ENCODE measurements at regions not wholly inside any gene's neighbourhood (a gene's known extent, or its start where the extent isn't known, plus 50 kb on each side); places are given as distances from the start of the nearest gene placed in this dataset.
A peak's percentile ranks its signal among the peaks of the same experiment; 100 is the strongest.

DNA sequence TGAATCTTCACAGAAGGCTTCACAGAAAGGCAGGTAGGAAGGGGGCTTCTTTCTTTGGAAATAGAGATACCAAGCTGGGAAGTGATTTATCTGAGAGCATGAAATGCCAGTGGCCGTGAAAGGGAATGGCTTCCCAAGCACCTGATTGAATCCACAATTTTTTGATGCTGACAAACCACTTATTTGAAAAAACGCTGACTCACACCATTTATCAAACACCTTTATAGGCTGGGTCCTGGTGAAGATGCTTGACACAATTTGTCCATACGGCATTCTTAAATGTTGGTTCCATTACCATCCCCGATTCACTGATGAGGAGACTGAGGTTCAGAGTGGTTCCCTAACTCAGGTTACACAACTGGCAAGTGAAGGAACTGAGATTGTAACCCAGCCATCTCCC lies 64.1 kb upstream of the POMGNT2 start:
- in situ Hi-C loops (cut with HindIII; ENCODE audit: low sequenced_read_pairs): no loop called here

GRCh38 chr3:43166406-43166805 lies 60.5 kb upstream of the POMGNT2 start:
- H3K4me3 ChIP-seq (ENCODE audit: low read depth, low read length): no peak overlapping the region
- TF ChIP-seq CTCF (IDR thresholded peaks at IDR 0.05; ENCODE audit: low read depth, low read length, missing control alignments): no peak
- DNase-seq (ENCODE audit: low read depth): no peak
- in situ Hi-C loops (cut with HindIII; ENCODE audit: low sequenced_read_pairs): no loop called here

More for the DNA sequence above, 64.1 kb upstream of the POMGNT2 start:
- no peak overlapping the region for H3K4me3 ChIP-seq (ENCODE audit: low read depth, low read length)
- no peak for TF ChIP-seq CTCF (IDR thresholded peaks at IDR 0.05; ENCODE audit: low read depth, low read length, missing control alignments)
- no peak for DNase-seq (ENCODE audit: low read depth)

- DNase-seq (ENCODE audit: low read depth): no peak
Observed at GRCh38 chr3:43165786-43166185, 59.9 kb upstream of the POMGNT2 start.

DNA sequence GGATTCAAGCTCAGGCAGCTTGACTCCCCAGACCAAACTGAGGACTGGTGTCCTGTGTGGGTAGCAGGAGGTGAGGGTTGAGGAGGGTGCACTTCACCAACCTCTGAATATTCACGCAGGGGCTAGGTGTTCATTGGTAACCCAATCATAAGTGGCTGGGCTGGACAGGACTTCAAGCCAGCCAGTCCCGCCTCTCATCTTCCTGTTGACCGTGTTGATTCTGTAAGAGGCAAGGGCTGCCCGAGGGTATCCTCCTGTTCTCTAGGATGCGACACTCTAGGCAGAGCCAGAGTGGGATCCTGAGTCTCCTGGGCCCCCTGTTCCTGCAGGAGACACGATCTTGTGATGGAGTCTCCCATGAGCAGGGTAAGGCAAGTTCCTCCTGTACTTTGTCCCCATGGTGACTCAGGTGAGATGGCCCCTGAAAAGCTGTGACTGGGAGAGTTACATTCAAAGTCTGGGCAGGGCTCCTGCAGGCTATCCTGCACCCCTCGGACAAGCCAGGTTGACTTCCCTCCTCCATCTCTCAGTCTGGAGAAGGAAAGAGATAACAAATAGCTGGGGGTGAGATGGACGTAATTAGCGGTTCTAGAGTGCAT lies 58.1 kb upstream of the POMGNT2 start:
- DNase-seq (ENCODE audit: low read depth): no peak
- in situ Hi-C loops (cut with HindIII; ENCODE audit: low sequenced_read_pairs): no loop called here
- no peak overlapping the region for H3K4me3 ChIP-seq (ENCODE audit: low read depth, low read length)
- no peak for TF ChIP-seq CTCF (IDR thresholded peaks at IDR 0.05; ENCODE audit: low read depth, low read length, missing control alignments)

More at GRCh38 chr3:43165786-43166185, 59.9 kb upstream of the POMGNT2 start:
- in situ Hi-C loops (cut with HindIII; ENCODE audit: low sequenced_read_pairs): no loop called here
- H3K4me3 ChIP-seq (ENCODE audit: low read depth, low read length): no peak overlapping the region
- no peak for TF ChIP-seq CTCF (IDR thresholded peaks at IDR 0.05; ENCODE audit: low read depth, low read length, missing control alignments)

GRCh38 chr3:43162230-43163084 lies 56.6 kb upstream of the POMGNT2 start:
- TF ChIP-seq CTCF (IDR thresholded peaks at IDR 0.05; ENCODE audit: low read depth, low read length, missing control alignments): peak; percentile 29
- H3K4me3 ChIP-seq (ENCODE audit: low read depth, low read length): no peak overlapping the region
- in situ Hi-C loops (cut with HindIII; ENCODE audit: low sequenced_read_pairs): no loop called here
- peak; percentile 23 for DNase-seq (ENCODE audit: low read depth)

DNA sequence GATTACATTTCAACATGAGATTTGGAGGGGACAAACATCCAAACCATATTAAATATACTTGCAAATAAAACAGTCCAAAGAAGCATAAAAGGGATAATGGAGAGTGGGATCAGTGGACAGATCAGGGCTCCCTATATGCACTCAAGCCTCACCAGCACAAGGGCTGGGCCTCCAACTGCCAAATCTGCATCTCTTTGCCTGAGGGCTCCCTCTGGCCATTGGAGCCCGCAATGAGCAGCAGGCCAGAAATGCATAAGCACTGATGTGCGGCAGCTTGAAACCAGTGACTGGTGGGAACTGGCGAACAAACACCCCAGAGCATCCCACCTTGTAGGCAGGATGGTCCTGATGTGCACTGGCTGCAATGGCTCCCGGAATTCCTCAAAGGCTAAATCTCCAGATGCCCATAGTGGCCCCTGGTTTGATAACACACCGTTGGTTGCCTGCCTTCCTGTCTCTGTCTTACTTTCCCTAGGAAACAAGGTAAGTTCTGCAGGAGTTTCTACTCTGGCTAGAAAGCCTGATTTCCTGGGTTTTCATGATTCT lies 55.9 kb upstream of the POMGNT2 start:
- no peak overlapping the region for H3K4me3 ChIP-seq (ENCODE audit: low read depth, low read length)
- in situ Hi-C loops (cut with HindIII; ENCODE audit: low sequenced_read_pairs): no loop called here
- TF ChIP-seq CTCF (IDR thresholded peaks at IDR 0.05; ENCODE audit: low read depth, low read length, missing control alignments): no peak
- DNase-seq (ENCODE audit: low read depth): no peak

Data from astrocyte of the cerebellum (primary cell).